Stomach (tissue), 8 donors: ENCODE measurements at regions not wholly inside any gene's neighbourhood (a gene's known extent, or its start where the extent isn't known, plus 50 kb on each side); places are given as distances from the start of the nearest gene placed in this dataset.

Experiments used
- DNase-seq, 2 donors: peaks; one replicate each; pipeline versions ENCODE4 v3.0.0 to v3.0.0-alpha.2; 2013 to 2019
- H3K27ac ChIP-seq, 5 donors: fragments of 200-600 bp in 4 of 5; sonication (generic) in 4 of 5; one replicate each; pipeline ENCODE4 v1.5.1; 2013 to 2019; ENCODE audit warnings: mild to moderate bottlenecking in 1 of 5, moderate library complexity in 1 of 5
- H3K27me3 ChIP-seq, 3 donors: fragments of 200-600 bp; sonication (generic); one replicate each; pipeline ENCODE4 v1.5.1; 2017 to 2019; ENCODE audit warnings: mixed run types in 1 of 3
- H3K36me3 ChIP-seq, 4 donors: fragments of 200-600 bp; sonication (generic); 1 replicate in 3 of 4; 2 replicates in 1 of 4; pipeline ENCODE4 v1.5.1; 2016 to 2019
- H3K4me1 ChIP-seq, 4 donors: fragments of 200-600 bp; sonication (generic); one replicate each; pipeline ENCODE4 v1.5.1; 2016 to 2019
- H3K4me3 ChIP-seq, 4 donors: fragments of 200-600 bp; sonication (generic) in 3 of 4; one replicate each; pipeline ENCODE4 v1.5.1; 2016 to 2019; ENCODE audit warnings: mild to moderate bottlenecking in 1 of 4
- H3K9me3 ChIP-seq, 4 donors: fragments of 200-600 bp; sonication (generic); one replicate each; pipeline ENCODE4 v1.5.1; 2016 to 2019
- EP300 ChIP-seq: sonication (generic); formaldehyde crosslinking; IDR thresholded peaks from one replicate; pipeline ENCODE4 v1.6.1; 2017; ENCODE audit warnings: antibody characterized with exemption
- POLR2A ChIP-seq, 4 donors: fragments of 450-650 bp; IDR thresholded peaks; one replicate each; pipeline ENCODE4 v1.6.1; 2016; ENCODE audit warnings: antibody characterized with exemption in 4 of 4, control low read depth in 2 of 4, mild to moderate bottlenecking in 1 of 4, moderate library complexity in 1 of 4
- POLR2AphosphoS5 ChIP-seq, 3 donors: sonication (generic); formaldehyde crosslinking; IDR thresholded peaks; one replicate each; pipeline ENCODE4 v1.6.1; 2016; ENCODE audit warnings: antibody characterized with exemption in 3 of 3
- WGBS, 5 donors: extraction: QIAGEN DNeasy Blood & Tissue Kit in 3 of 5; methylation state at CpG; one replicate each; pipeline versions ENCODE4 v1.1.5 to v1.1.7; 2013 to 2018; 5-methylcytosine and 5-hydroxymethylcytosine counted together
- intact Hi-C: fragments of 100-400 bp; cut with DNase I; formaldehyde crosslinking; loops from one replicate; pipeline ENCODE4 v1.15.1; 2023; ENCODE audit warnings: low total_unique reads
- TF ChIP-seq, protein P1 (sequence below), 7 experiments: fragments of 450-650 bp in 4 of 7; fragments of 200-600 bp in 3 of 7; sonication (generic) in 3 of 7; IDR thresholded peaks; one replicate each; pipeline ENCODE4 v1.5.1; 2016 to 2019; ENCODE audit warnings: antibody characterized with exemption in 7 of 7, control low read depth in 2 of 7, mild to moderate bottlenecking in 1 of 7
- donor health status: healthy with polysubstance abuse.
- donor health status: Bipolar disorder and iron deficiency.
- donor health status: healthy.

GRCh38 chr2:234278556-234279255 is 218.2 kb downstream of the ARL4C start:
- Histone ChIP-seq H3K27me3 (no peaks in the 10 kb centered on the region), H3K36me3 (no peaks in the 10 kb centered on the region), H3K27ac (no peak overlapping the region), H3K4me3 (no peak overlapping the region), H3K4me1 (no peaks in the 10 kb centered on the region), H3K9me3 (no peaks in the 10 kb centered on the region)
- TF ChIP-seq POLR2A (IDR thresholded peaks at IDR 0.05) (no peak), EP300 (no peak), POLR2AphosphoS5 (IDR thresholded peaks at IDR 0.05) (no peak)
- TF ChIP-seq, protein P1, sequence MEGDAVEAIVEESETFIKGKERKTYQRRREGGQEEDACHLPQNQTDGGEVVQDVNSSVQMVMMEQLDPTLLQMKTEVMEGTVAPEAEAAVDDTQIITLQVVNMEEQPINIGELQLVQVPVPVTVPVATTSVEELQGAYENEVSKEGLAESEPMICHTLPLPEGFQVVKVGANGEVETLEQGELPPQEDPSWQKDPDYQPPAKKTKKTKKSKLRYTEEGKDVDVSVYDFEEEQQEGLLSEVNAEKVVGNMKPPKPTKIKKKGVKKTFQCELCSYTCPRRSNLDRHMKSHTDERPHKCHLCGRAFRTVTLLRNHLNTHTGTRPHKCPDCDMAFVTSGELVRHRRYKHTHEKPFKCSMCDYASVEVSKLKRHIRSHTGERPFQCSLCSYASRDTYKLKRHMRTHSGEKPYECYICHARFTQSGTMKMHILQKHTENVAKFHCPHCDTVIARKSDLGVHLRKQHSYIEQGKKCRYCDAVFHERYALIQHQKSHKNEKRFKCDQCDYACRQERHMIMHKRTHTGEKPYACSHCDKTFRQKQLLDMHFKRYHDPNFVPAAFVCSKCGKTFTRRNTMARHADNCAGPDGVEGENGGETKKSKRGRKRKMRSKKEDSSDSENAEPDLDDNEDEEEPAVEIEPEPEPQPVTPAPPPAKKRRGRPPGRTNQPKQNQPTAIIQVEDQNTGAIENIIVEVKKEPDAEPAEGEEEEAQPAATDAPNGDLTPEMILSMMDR (IDR thresholded peaks at IDR 0.05): no peak
- intact Hi-C loops: no loop called here
- WGBS, 5 donors: 71 to 84% (median 81%) methylated on average over 7 of the region's 7 CpGs
- DNase-seq: no peak

- Histone ChIP-seq H3K9me3 (no peaks in the 10 kb centered on the region), H3K27ac (no peak overlapping the region), H3K36me3 (no peaks in the 10 kb centered on the region), H3K4me1 (no peaks in the 10 kb centered on the region), H3K4me3 (no peak overlapping the region), H3K27me3 (no peaks in the 10 kb centered on the region)
- no peak for DNase-seq
- TF ChIP-seq POLR2A (IDR thresholded peaks at IDR 0.05): no peak
- TF ChIP-seq, protein P1 (IDR thresholded peaks at IDR 0.05): no peak
- no peak for TF ChIP-seq EP300
- no peak for TF ChIP-seq POLR2AphosphoS5 (IDR thresholded peaks at IDR 0.05)
- 50 to 68% (median 59%) methylated on average over 2 of the region's 2 CpGs for WGBS, 5 donors
- intact Hi-C loops: no loop called here
These were observed 221.4 kb downstream of the ARL4C start for GRCh38 chr2:234275515-234275914.

DNA sequence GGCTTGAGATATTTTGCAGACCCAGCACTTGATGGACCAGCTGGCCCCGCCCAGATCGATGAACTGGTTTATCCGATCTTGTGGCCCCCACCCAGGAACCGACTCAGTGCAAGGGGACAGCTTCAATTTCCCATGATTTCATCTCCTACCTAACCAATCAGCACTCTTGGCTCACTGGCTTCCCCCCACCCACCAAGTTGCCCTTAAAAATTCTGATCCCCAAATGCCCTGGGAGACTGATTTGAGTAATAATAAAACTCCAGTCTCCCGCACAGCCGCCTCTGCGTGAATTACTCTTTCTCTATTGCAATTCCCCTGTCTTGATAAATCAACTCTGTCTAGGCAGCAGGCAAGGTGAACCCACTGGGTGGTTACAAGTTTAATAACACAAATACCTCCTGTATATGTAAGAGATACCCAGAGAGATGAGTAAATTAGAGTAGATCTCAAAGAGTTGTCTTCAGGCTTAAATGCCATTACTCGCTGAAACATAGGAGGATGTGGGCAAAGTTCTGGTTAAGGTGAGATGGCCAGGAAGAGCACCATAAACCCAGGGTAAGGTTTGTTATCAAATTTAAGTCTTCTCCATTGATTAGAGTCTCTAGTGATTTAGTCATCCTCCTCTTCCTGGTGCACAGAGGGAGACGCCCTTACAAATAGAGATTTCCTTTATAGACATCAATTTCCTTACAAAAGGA is 222.8 kb downstream of the ARL4C start:
- no peak overlapping the region for H3K4me3 ChIP-seq
- H3K9me3 ChIP-seq: no peaks in the 10 kb centered on the region
- no peak for DNase-seq
- H3K27ac ChIP-seq: no peak overlapping the region
- H3K4me1 ChIP-seq: no peaks in the 10 kb centered on the region
- intact Hi-C loops: no loop called here
- 72 to 85% (median 81%) methylated on average over 9 of the region's 9 CpGs for WGBS, 5 donors
- no peak for TF ChIP-seq POLR2AphosphoS5 (IDR thresholded peaks at IDR 0.05)
- TF ChIP-seq, protein P1 (IDR thresholded peaks at IDR 0.05): no peak
- TF ChIP-seq EP300: no peak
- TF ChIP-seq POLR2A (IDR thresholded peaks at IDR 0.05): no peak
- no peaks in the 10 kb centered on the region for H3K36me3 ChIP-seq
- H3K27me3 ChIP-seq: no peaks in the 10 kb centered on the region

DNA sequence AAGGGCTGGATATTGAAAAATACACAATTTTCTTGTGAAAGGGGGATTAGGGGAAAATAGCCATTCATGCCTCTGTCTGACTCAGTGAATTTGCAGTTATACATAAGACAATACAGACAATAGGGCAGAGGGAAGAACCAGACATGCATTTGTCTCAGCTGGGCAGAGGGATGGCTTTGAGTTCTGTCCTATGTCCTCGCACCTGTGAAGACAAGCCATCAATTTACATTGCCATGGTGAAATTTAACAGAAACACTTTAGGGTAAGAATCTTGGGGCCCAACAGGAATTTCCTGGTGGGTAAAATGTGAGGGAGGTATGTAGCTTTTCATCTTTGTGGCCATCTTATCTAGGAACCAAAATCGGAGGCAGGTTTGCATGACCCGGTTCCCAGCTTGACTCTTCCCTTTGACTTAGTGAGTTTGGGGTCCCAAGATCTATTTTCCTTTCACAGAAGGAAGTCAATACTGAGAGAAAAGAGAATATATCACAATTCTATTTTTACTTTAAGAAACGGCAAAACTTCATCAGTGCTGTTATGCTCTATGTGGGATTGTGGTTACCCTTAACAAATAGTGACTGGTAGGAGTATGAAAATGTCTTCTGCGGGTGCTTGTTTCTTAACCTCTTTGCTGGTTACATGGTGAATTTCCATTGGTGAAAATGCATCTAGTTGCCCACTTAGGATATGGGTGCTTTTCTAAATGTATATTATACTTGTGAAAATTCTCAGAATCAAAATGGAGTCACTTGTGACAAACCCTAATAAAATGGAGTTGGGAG is 221.8 kb downstream of the SPP2 start:
- no peak overlapping the region for H3K27ac ChIP-seq
- 79 to 87% (median 81%) methylated on average over 5 of the region's 5 CpGs for WGBS, 5 donors
- no peak for DNase-seq
- no peaks in the 10 kb centered on the region for H3K36me3 ChIP-seq
- intact Hi-C loops: no loop called here
- TF ChIP-seq, protein P1 (IDR thresholded peaks at IDR 0.05): no peak
- TF ChIP-seq POLR2A (IDR thresholded peaks at IDR 0.05) (no peak), POLR2AphosphoS5 (IDR thresholded peaks at IDR 0.05) (no peak), EP300 (no peak)
- H3K27me3 ChIP-seq: no peaks in the 10 kb centered on the region
- no peaks in the 10 kb centered on the region for H3K4me1 ChIP-seq
- H3K9me3 ChIP-seq: no peaks in the 10 kb centered on the region
- H3K4me3 ChIP-seq: no peak overlapping the region
